ENCODE measurements at regions not wholly inside any gene's neighbourhood (a gene's known extent, or its start where the extent isn't known, plus 50 kb on each side); places are given as distances from the start of the nearest gene placed in this dataset.

DNA sequence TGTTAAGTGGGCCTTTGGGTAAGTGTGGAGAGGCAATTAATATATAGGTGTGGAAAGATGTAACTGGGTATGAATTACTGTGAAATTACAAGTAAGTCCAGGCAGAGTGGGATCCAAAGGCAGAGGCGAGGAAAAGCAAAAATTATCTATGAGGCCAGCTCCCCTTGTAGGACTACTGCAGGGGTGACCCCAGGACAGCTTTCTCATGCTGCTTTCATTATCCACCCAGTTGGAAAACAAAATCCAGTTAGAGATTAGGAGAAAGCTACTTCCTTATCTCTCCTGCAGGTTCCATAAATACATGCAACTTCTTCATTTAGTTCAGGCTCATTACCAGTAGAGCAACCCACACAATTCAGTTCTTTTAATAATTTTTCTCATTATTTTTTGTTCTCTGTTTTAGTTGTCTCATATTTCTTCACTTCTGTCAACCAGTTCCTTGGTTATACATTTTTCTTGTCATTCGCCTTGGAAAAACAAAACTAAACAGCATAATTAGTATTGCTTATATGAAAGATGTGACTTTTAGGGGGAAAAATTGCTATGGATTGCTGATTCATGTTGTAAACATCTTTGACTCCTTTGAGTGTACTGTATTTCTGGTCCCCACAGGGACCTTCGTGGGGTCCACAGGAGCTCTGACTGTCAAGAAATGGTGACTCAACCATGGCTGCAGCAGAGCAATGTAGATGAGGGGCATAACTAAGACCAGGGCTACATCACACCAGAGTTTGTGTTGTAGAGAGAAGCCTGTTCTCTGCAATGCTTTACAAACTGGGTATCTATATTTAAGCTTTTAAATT, 110.4 kb upstream of the PARD3B start:
- TF ChIP-seq, protein P1, sequence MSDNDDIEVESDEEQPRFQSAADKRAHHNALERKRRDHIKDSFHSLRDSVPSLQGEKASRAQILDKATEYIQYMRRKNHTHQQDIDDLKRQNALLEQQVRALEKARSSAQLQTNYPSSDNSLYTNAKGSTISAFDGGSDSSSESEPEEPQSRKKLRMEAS (IDR thresholded peaks at IDR 0.05): no peak
- TF ChIP-seq EED (CRISPR knock-in tag; IDR thresholded peaks at IDR 0.05) (no peak), SMAD9 (CRISPR knock-in tag; IDR thresholded peaks at IDR 0.05) (no peak), ZNF564 (CRISPR knock-in tag; IDR thresholded peaks at IDR 0.05) (no peak), POLR2A (IDR thresholded peaks at IDR 0.05; ENCODE audit: insufficient read depth in 1 of 2, low read depth in 2 of 2, low read length in 2 of 2) (no peak), ZBTB20 (CRISPR knock-in tag; IDR thresholded peaks at IDR 0.05; ENCODE audit: borderline replicate concordance, low read depth) (no peak), MAFF (IDR thresholded peaks at IDR 0.05; ENCODE audit: low read depth, low read length) (no peak), ZNF333 (CRISPR knock-in tag; IDR thresholded peaks at IDR 0.05; ENCODE audit: borderline replicate concordance) (no peak), CBX1 (IDR thresholded peaks at IDR 0.05; ENCODE audit: low read depth) (no peak), ZFP36 (IDR thresholded peaks at IDR 0.05; ENCODE audit: borderline replicate concordance, low read depth, low read length, partially characterized antibody) (no peak)
- TF ChIP-seq, protein P2, sequence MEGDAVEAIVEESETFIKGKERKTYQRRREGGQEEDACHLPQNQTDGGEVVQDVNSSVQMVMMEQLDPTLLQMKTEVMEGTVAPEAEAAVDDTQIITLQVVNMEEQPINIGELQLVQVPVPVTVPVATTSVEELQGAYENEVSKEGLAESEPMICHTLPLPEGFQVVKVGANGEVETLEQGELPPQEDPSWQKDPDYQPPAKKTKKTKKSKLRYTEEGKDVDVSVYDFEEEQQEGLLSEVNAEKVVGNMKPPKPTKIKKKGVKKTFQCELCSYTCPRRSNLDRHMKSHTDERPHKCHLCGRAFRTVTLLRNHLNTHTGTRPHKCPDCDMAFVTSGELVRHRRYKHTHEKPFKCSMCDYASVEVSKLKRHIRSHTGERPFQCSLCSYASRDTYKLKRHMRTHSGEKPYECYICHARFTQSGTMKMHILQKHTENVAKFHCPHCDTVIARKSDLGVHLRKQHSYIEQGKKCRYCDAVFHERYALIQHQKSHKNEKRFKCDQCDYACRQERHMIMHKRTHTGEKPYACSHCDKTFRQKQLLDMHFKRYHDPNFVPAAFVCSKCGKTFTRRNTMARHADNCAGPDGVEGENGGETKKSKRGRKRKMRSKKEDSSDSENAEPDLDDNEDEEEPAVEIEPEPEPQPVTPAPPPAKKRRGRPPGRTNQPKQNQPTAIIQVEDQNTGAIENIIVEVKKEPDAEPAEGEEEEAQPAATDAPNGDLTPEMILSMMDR (CRISPR knock-in tag; IDR thresholded peaks at IDR 0.05): no peak
- TF ChIP-seq, protein P3, sequence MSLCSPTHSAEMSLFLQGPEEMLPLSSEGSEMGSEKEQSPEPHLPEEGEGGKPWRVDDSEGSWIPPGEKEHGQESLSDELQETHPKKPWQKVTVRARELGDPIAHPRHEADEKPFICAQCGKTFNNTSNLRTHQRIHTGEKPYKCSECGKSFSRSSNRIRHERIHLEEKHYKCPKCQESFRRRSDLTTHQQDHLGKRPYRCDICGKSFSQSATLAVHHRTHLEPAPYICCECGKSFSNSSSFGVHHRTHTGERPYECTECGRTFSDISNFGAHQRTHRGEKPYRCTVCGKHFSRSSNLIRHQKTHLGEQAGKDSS (CRISPR knock-in tag; IDR thresholded peaks at IDR 0.05; ENCODE audit: borderline replicate concordance, low read depth): no peak
- TF ChIP-seq, protein P4, sequence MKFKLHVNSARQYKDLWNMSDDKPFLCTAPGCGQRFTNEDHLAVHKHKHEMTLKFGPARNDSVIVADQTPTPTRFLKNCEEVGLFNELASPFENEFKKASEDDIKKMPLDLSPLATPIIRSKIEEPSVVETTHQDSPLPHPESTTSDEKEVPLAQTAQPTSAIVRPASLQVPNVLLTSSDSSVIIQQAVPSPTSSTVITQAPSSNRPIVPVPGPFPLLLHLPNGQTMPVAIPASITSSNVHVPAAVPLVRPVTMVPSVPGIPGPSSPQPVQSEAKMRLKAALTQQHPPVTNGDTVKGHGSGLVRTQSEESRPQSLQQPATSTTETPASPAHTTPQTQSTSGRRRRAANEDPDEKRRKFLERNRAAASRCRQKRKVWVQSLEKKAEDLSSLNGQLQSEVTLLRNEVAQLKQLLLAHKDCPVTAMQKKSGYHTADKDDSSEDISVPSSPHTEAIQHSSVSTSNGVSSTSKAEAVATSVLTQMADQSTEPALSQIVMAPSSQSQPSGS (CRISPR knock-in tag; IDR thresholded peaks at IDR 0.05): no peak
